Stimulated activated CD8-positive, alpha-beta memory T cell treated with anti-CD3 and anti-CD28 coated beads, Interleukin-15, amount 100 ng/mL, for 48 hours (primary cell): ENCODE measurements at regions not wholly inside any gene's neighbourhood (a gene's known extent, or its start where the extent isn't known, plus 50 kb on each side); places are given as distances from the start of the nearest gene placed in this dataset.

Experiments used
- DNase-seq, 2 donors: peaks; one replicate each; pipeline ENCODE4 v3.0.0-alpha.2; 2020; ENCODE audit warnings: low read depth in 2 of 2

- no peak for DNase-seq
Observed at GRCh38 chr2:22822835-22823234, 562.1 kb upstream of the KLHL29 start.

- no peak for DNase-seq
Observed at GRCh38 chr2:22824618-22825017, 560.4 kb upstream of the KLHL29 start.

- no peak for DNase-seq
Observed at GRCh38 chr2:22826703-22827102, 558.3 kb upstream of the KLHL29 start.

GRCh38 chr2:22829791-22830190 is 555.2 kb upstream of the KLHL29 start:
- DNase-seq: no peak

- DNase-seq: no peak
Observed at GRCh38 chr2:22832196-22832595, 552.8 kb upstream of the KLHL29 start.

- no peak for DNase-seq
Observed at GRCh38 chr2:22838461-22838860, 546.5 kb upstream of the KLHL29 start.

- no peak for DNase-seq
Observed at GRCh38 chr2:22842205-22842869, 542.6 kb upstream of the KLHL29 start.

GRCh38 chr2:22843919-22844537 is 541.0 kb upstream of the KLHL29 start:
- no peak for DNase-seq

GRCh38 chr2:22850310-22850709 is 534.7 kb upstream of the KLHL29 start:
- no peak for DNase-seq

- DNase-seq: no peak
Observed at GRCh38 chr2:22854588-22854987, 530.4 kb upstream of the KLHL29 start.

GRCh38 chr2:22855081-22855480 is 529.9 kb upstream of the KLHL29 start:
- no peak for DNase-seq

- DNase-seq: no peak
Observed at GRCh38 chr2:22855761-22856184, 529.2 kb upstream of the KLHL29 start.

GRCh38 chr2:22867973-22868372 is 517.0 kb upstream of the KLHL29 start:
- DNase-seq: no peak

GRCh38 chr2:22878121-22878520 is 506.9 kb upstream of the KLHL29 start:
- no peak for DNase-seq

GRCh38 chr2:22879009-22879863 is 505.7 kb upstream of the KLHL29 start:
- no peak for DNase-seq

- DNase-seq: no peak
Observed at GRCh38 chr2:22880161-22880560, 504.8 kb upstream of the KLHL29 start.

GRCh38 chr2:22882011-22882410 is 503.0 kb upstream of the KLHL29 start:
- DNase-seq: no peak

GRCh38 chr2:22882643-22883042 is 502.3 kb upstream of the KLHL29 start:
- no peak for DNase-seq

GRCh38 chr2:22883054-22883453 is 501.9 kb upstream of the KLHL29 start:
- DNase-seq: no peak

GRCh38 chr2:22885245-22885644 is 499.7 kb upstream of the KLHL29 start:
- DNase-seq: no peak

- no peak for DNase-seq
Observed at GRCh38 chr2:22887426-22887825, 497.6 kb upstream of the KLHL29 start.

GRCh38 chr2:22887845-22888244 is 497.1 kb upstream of the KLHL29 start:
- DNase-seq: no peak

GRCh38 chr2:22890132-22890531 is 494.8 kb upstream of the KLHL29 start:
- DNase-seq: no peak
